ENCODE measurements at regions not wholly inside any gene's neighbourhood (a gene's known extent, or its start where the extent isn't known, plus 50 kb on each side); places are given as distances from the start of the nearest gene placed in this dataset.

GRCh38 chr3:30440147-30440604 lies 166.2 kb upstream of the TGFBR2 start:
- no peak overlapping the region for H3K56ac ChIP-seq (ENCODE audit: extremely low read depth, insufficient read depth, low read length)
- peak overlapping the region; percentile 43; the same call in 1 of the 2 replicates for H3K14ac ChIP-seq (replicated peaks; ENCODE audit: low read depth, low read length)
- H3K18ac ChIP-seq (ENCODE audit: low read depth, low read length): peak overlapping the region; percentile 67; the same call in 1 of the 2 replicates
- H3K27ac ChIP-seq (ENCODE audit: insufficient read depth, low read length): no peak overlapping the region
- H2AK5ac ChIP-seq (ENCODE audit: low read depth, low read length): peak overlapping the region; percentile 66
- ChIA-PET CTCF (no interaction called here), POLR2A (ENCODE audit: unreplicated experiment) (no interaction called here)
- H2BK5ac ChIP-seq (ENCODE audit: low read depth, low read length, poor library complexity, severe bottlenecking): no peak overlapping the region
- H4K5ac ChIP-seq (ENCODE audit: low read depth, low read length): no peak overlapping the region
- DNase-seq (no peak), ATAC-seq (ENCODE audit: low read depth) (peak; percentile 41; the same call in 1 of the 2 replicates)
- peak overlapping the region; percentile 39; the same call in 1 of the 2 replicates for H2BK120ac ChIP-seq (ENCODE audit: low read depth, low read length)
- H3K9me3 ChIP-seq (ENCODE audit: control insufficient read depth, insufficient read depth, low read length): peaks cover 2% of the 10 kb centered on the region; the same call in 1 of the 2 replicates
- H3K4me2 ChIP-seq (ENCODE audit: low read depth, low read length): no peak overlapping the region
- peaks cover 7% of the 10 kb centered on the region for H3K4me1 ChIP-seq (ENCODE audit: control insufficient read depth, insufficient read depth, low read length)
- no TSS peak for BruUV-seq (replicated peaks)
- H3K9me1 ChIP-seq (ENCODE audit: insufficient read depth, low read length): no peaks in the 10 kb centered on the region
- in situ Hi-C loops (cut with MboI; ENCODE audit: low sequenced_read_pairs): no loop called here
- H3K4ac ChIP-seq (ENCODE audit: low read depth, low read length): no peak overlapping the region
- H3K27me3 ChIP-seq (ENCODE audit: control insufficient read depth, insufficient read depth, low read length): no peaks in the 10 kb centered on the region
- no peaks in the 10 kb centered on the region for H4K20me1 ChIP-seq (ENCODE audit: insufficient read depth, low read length)
- intact Hi-C loops (cut with micrococcal nuclease): no loop called here
- H3K79me1 ChIP-seq (ENCODE audit: low read depth in 1 of 2, low read length in 2 of 2): no peaks in the 10 kb centered on the region
- H2BK20ac ChIP-seq (ENCODE audit: low read depth, low read length): peak overlapping the region; percentile 46
- H4K91ac ChIP-seq (ENCODE audit: insufficient read depth, low read depth, low read length): peak overlapping the region; percentile 38; the same call in 1 of the 2 replicates
- H2BK15ac ChIP-seq (ENCODE audit: low read depth, low read length): no peak overlapping the region
- TF ChIP-seq NFE2L2 (IDR thresholded peaks at IDR 0.05; ENCODE audit: low read depth, low read length) (no peak), MAFK (IDR thresholded peaks at IDR 0.05; ENCODE audit: low read depth, low read length) (no peak), POLR2A (IDR thresholded peaks at IDR 0.05; ENCODE audit: low read depth, low read length) (no peak), RCOR1 (IDR thresholded peaks at IDR 0.05; ENCODE audit: insufficient replicate concordance, low read length) (no peak), RFX5 (IDR thresholded peaks at IDR 0.05; ENCODE audit: low read depth, low read length) (no peak), ELK1 (IDR thresholded peaks at IDR 0.05; ENCODE audit: borderline replicate concordance, low read depth, low read length) (no peak), CEBPB (IDR thresholded peaks at IDR 0.05; ENCODE audit: low read depth, low read length) (no peak), CHD1 (IDR thresholded peaks at IDR 0.05; ENCODE audit: low read depth, low read length) (no peak), CTCF (conservative IDR thresholded peaks at IDR 0.05; ENCODE audit: low read depth, low read length) (no peak), BHLHE40 (IDR thresholded peaks at IDR 0.05; ENCODE audit: low read depth, low read length) (no peak), MAZ (IDR thresholded peaks at IDR 0.05; ENCODE audit: borderline replicate concordance, low read depth, low read length) (no peak), MXI1 (IDR thresholded peaks at IDR 0.05; ENCODE audit: borderline replicate concordance, low read depth, low read length) (no peak), FOS (IDR thresholded peaks at IDR 0.05; ENCODE audit: low read depth, low read length) (no peak), SMC3 (IDR thresholded peaks at IDR 0.05; ENCODE audit: low read depth, low read length) (no peak), USF2 (IDR thresholded peaks at IDR 0.05; ENCODE audit: low read depth, low read length) (no peak)
- WGBS, 2 experiments (ENCODE audit: extremely low coverage in 2 of 2, insufficient read length in 1 of 2): no CpG with 5 or more reads among the region's 2 CpGs
- no peak overlapping the region for H3K9ac ChIP-seq (ENCODE audit: low read depth, low read length)
- dilution Hi-C loops (cut with HindIII; ENCODE audit: low sequenced_read_pairs, unreplicated experiment): no loop called here
- no peak overlapping the region for H3K4me3 ChIP-seq (ENCODE audit: insufficient read depth, low read depth, low read length)
- no peak overlapping the region for H2AK9ac ChIP-seq (replicated peaks; ENCODE audit: low read depth, low read length, poor library complexity)
- H2AFZ ChIP-seq (replicated peaks; ENCODE audit: low read length, poor library complexity): no peak overlapping the region
- no peaks in the 10 kb centered on the region for H3K36me3 ChIP-seq (ENCODE audit: control insufficient read depth, insufficient read depth, low read length)
- H4K8ac ChIP-seq (ENCODE audit: low read depth in 2 of 2, low read length in 2 of 2): peak overlapping the region in 1 of 2 experiments; percentile 54; a peak in 2 of 4 replicates
- H3K23ac ChIP-seq (ENCODE audit: low read depth, low read length): no peak overlapping the region

Data from IMR-90 (cell line).